Common myeloid progenitor, CD34-positive (primary cell): ENCODE measurements at regions not wholly inside any gene's neighbourhood (a gene's known extent, or its start where the extent isn't known, plus 50 kb on each side); places are given as distances from the start of the nearest gene placed in this dataset.

Experiments used
- CTCF ChIA-PET: fragments of 350-600 bp; sonication (Branson Sonifier 250); formaldehyde crosslinking; loops from one replicate; lab custom pipeline; 2021; ENCODE audit warnings: antibody characterized with exemption; lab: Charles Lee
- POLR2A ChIA-PET: fragments of 350-600 bp; sonication (Branson Sonifier 250); formaldehyde crosslinking; loops from one replicate; lab custom pipeline; 2021; ENCODE audit warnings: antibody characterized with exemption; lab: Charles Lee
- DNase-seq, 3 donors: peaks; one replicate each; pipeline versions ENCODE4 v3.0.0 to v3.0.0-alpha.2; 2013
- H3K27ac ChIP-seq, 2 experiments: 1 replicate in 1 of 2; 2 replicates in 1 of 2; pipeline ENCODE4 v1.7.0; 2013; ENCODE audit warnings: inconsistent platforms in 2 of 2, low read length in 2 of 2, mild to moderate bottlenecking in 2 of 2, low read depth in 1 of 2, moderate library complexity in 1 of 2; ENCODE audit not compliant: severe bottlenecking in 2 of 2, insufficient read depth in 1 of 2, poor library complexity in 1 of 2
- H3K27me3 ChIP-seq, 5 experiments: replicated peaks in 2 of 5; 1 replicate in 3 of 5; 2 replicates in 2 of 5; pipeline versions ENCODE4 v1.6.1 to v1.7.0; 2013; ENCODE audit warnings: low read length in 4 of 5, mild to moderate bottlenecking in 2 of 5, moderate library complexity in 2 of 5, inconsistent platforms in 1 of 5; ENCODE audit not compliant: insufficient read depth in 5 of 5, control insufficient read depth in 4 of 5
- H3K36me3 ChIP-seq, 4 experiments: 1 replicate in 2 of 4; 2 replicates in 2 of 4; pipeline versions ENCODE4 v1.6.1 to v1.7.0; 2013; ENCODE audit warnings: low read length in 3 of 4, control low read depth in 1 of 4, mild to moderate bottlenecking in 1 of 4; ENCODE audit not compliant: control insufficient read depth in 4 of 4, insufficient read depth in 4 of 4
- H3K4me1 ChIP-seq, 4 experiments: 1 replicate in 3 of 4; 2 replicates in 1 of 4; pipeline versions ENCODE4 v1.6.1 to v1.7.1; 2013; ENCODE audit warnings: low read length in 3 of 4, mild to moderate bottlenecking in 3 of 4, control low read depth in 1 of 4, inconsistent platforms in 1 of 4, moderate library complexity in 1 of 4; ENCODE audit not compliant: control insufficient read depth in 4 of 4, insufficient read depth in 4 of 4; ENCODE audit errors: control extremely low read depth in 1 of 4
- H3K4me3 ChIP-seq, 7 experiments: 1 replicate in 4 of 7; 2 replicates in 3 of 7; pipeline versions ENCODE4 v1.5.1 to v1.7.0; 2013; ENCODE audit warnings: mild to moderate bottlenecking in 7 of 7, low read length in 6 of 7, moderate library complexity in 6 of 7, inconsistent platforms in 2 of 7, low read depth in 2 of 7, control low read depth in 1 of 7; ENCODE audit not compliant: insufficient read depth in 4 of 7, control insufficient read depth in 1 of 7; ENCODE audit errors: extremely low read depth in 1 of 7
- H3K9me3 ChIP-seq, 5 experiments: 1 replicate in 4 of 5; 2 replicates in 1 of 5; pipeline versions ENCODE4 v1.6.1 to v1.7.1; 2013; ENCODE audit warnings: low read length in 4 of 5, mild to moderate bottlenecking in 2 of 5, inconsistent platforms in 1 of 5, low read depth in 1 of 5, moderate library complexity in 1 of 5; ENCODE audit not compliant: control insufficient read depth in 4 of 5, insufficient read depth in 2 of 5; ENCODE audit errors: control extremely low read depth in 1 of 5
- WGBS: methylation state at CpG from one replicate; pipeline ENCODE4 v1.1.5; 2013; ENCODE audit not compliant: insufficient coverage; 5-methylcytosine and 5-hydroxymethylcytosine counted together

DNA sequence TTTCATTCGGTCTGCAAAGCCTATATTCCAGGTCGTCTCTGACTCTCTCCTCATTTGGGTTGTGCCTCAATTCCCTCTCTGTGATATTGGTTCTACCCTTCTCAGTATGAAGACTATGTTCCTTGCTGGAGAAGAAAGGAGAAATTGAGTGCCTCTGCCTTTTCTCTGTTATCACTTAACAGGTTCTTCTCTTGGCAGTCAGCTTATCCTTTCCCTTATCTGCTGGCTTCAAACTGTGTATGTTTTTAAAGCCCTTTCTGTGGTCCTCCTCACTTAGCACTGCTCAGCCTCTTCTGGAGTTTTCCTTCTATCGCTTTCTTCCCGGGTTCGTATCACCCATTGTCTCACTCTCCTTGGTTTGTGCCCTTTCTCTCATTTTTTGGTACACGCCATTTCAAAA lies 65.3 kb upstream of the FSTL1 start:
- 96% methylated on average over 3 of the region's 6 CpGs for WGBS
- CTCF ChIA-PET, result no interaction called here

DNA sequence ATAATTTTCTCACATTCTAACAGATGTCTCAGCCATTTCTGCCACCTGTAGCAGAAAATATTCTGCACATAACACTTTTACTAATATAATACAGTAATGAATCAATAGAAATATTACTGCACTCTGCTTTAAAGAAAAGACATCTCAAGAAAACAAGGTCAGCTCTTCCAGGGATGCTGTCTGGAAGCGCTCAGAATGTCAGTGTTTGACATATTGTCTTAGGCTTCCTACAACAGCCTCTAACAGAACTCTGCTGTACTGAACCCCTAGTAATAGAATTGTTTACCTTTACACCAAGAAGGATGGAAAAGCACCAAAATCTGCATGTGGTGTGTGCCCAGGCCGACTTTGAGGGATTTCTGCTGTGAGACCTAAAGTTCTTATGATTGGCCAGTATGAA lies 61.9 kb upstream of the FSTL1 start:
- POLR2A ChIA-PET, result no interaction called here
- H3K27me3 ChIP-seq, result peaks cover 0 to 8% (median 0%) of the 10 kb centered on the region in 5 experiments
- H3K9me3 ChIP-seq, result peaks cover 0 to 5% (median 2%) of the 10 kb centered on the region in 5 experiments
- CTCF ChIA-PET, result interaction anchor here (2.8 kb wide), 1 partner anchor 94 kb away, joined by 8 read pairs; no protein-coding TSS in a partner anchor
- no peaks in the 10 kb centered on the region for H3K4me1 ChIP-seq
- DNase-seq, result no peak
- 78% methylated on average over 1 of the region's 2 CpGs for WGBS
- no peaks in the 10 kb centered on the region for H3K36me3 ChIP-seq
- no peak overlapping the region for H3K27ac ChIP-seq
- H3K4me3 ChIP-seq, result no peak overlapping the region

More for the DNA sequence above, 65.3 kb upstream of the FSTL1 start:
- Histone ChIP-seq H3K27me3 (peaks cover 0 to 8% (median 0%) of the 10 kb centered on the region in 5 experiments), H3K4me3 (no peak overlapping the region), H3K4me1 (no peaks in the 10 kb centered on the region), H3K9me3 (no peaks in the 10 kb centered on the region), H3K36me3 (no peaks in the 10 kb centered on the region), H3K27ac (no peak overlapping the region)
- POLR2A ChIA-PET, result no interaction called here
- DNase-seq, result no peak

DNA sequence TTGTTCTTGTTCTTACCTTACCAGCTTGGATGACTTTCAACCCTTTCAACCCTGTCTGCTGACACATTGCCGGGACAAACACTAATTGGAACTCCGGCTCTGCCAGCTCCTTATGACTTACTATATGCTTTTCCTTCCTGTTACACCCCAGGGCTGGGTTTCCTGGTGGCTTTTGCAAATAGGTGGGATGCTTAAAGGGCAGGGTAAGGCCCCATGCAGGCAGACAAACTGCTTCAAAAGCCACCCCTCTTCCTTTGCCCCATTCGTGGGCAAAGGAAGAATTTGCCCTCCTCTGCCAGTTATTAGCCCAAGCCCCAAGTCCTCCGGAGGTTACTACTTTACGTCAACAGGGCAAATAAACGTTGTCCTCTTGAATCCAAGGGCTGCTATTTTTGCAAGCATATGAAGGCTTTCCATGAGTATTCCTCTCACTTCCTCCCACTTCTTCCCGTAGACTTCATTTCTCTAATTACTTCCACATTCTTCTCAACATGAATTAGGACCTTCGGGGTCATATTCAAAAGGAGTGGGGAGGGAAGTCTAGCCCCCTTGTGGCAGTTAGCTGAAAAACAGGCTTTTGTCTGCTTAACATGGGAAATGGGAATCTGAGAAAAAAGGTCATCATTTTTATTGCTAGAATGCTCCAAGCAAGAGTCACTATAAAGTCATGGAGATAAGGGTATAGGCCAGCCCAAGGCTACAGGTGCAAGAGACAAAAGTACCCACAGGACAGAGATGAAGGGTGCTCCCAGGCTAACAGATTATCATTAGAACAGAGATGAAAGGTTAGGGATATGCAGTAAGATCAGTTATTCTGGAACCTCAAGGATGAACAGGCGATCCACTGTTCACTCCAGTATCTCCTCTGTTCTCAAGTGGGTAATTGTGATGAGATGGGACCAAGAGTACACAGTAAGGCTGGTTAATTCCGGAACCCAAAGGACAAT lies 56.3 kb upstream of the FSTL1 start:
- Histone ChIP-seq H3K4me3 (peak overlapping the region in 1 of 7 experiments; percentile 3), H3K27me3 (peaks cover 0 to 2% (median 0%) of the 10 kb centered on the region in 5 experiments), H3K9me3 (peaks cover 0 to 5% (median 2%) of the 10 kb centered on the region in 5 experiments), H3K36me3 (no peaks in the 10 kb centered on the region), H3K27ac (no peak overlapping the region), H3K4me1 (peaks cover 0 to 4% (median 0%) of the 10 kb centered on the region in 4 experiments)
- CTCF ChIA-PET, result interaction anchor here (1.2 to 1.5 kb wide), 2 partner anchors 23 to 88 kb away, joined by 5 to 10 read pairs; no protein-coding TSS in a partner anchor
- DNase-seq, result peak; percentile 49 to 70 (median 64)
- 43% methylated on average over 7 of the region's 10 CpGs for WGBS
- POLR2A ChIA-PET, result interaction anchor here (0.6 kb wide), 1 partner anchor 263 kb away, joined by 3 read pairs; no protein-coding TSS in a partner anchor

DNA sequence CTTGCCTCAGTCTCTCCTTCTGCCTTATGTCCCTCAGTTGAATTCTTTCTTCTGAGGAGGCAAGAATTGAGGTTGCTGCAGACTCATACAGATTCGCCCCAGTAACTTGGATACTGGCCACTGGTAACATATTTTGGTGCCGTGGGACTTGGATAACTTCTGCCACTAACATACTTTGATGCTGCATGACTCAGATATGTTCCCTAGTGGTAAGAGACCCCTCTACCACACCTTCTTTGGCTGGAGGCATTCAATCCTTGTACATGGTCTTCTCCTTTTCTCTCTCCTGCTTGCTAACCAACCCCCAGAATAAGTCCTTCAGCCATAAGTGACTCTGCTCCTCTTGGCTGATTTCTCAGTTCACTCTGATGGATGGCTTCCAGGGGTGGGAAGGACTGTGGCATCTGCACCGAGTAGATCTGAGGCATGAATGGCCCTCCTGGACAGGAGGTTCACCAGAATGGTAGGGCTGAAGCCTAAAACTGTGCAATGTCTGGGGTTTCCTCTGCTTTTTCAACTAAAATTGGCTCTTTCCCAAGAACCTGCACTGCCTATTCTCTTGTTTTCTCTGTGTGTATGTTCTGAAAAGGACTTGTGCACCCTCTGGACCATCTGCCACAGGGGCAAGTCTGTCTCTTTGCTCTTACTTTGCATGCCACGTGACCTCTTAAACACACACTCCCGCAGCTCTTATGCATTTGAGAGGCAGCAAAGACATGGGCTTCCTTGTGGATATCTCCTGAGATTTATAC lies 55.5 kb upstream of the FSTL1 start:
- POLR2A ChIA-PET, result no interaction called here

DNA sequence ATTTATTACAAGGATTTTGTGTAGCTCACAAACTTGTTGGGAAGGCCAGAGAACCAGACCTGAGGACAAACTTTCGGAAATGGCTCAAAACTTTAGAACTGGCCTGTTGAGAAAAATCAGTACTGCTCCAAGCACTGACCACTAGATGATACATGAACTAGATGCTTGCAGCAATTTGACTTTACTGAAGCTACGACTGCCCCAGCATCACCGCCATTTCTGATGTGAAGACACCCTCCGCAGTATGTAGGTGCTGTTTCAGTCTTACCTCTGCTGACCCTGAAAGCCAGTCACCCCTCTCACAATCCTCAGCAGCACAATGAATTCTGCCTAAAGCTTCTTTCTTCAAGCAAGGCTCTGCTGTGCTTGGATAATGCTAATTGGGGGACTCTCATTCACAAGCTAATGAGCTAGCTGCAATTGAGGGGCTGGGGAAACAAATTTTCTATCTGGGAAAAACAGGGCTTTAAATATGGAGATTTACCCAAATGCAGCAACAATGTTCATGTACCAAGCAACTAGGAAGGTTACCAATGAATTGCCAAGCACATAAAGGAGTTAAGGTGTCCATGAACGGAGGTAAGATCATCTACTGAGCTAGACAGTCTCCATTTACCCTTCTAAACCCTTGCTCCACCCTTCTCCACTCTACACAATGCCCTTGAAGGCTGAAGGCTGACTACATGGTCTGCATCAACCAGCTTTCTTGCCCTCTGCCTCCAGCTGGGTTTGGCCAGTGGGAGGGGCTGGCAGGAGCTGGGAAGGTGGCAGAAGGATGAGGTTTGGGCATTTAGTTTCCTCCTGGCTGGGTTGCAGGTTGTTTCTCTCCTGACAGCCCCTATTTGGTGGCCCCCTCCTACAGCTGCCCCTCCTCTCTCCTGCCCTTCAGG lies 53.2 kb upstream of the FSTL1 start:
- H3K36me3 ChIP-seq, result no peaks in the 10 kb centered on the region
- POLR2A ChIA-PET, result interaction anchor here (0.6 kb wide), 1 partner anchor 82 kb away, joined by 3 read pairs; no protein-coding TSS in a partner anchor
- CTCF ChIA-PET, result interaction anchor here (0.7 to 2.5 kb wide), 7 partner anchors 55 to 259 kb away, joined by 3 to 8 read pairs (median 4); no protein-coding TSS in a partner anchor
- H3K4me1 ChIP-seq, result peaks cover 0 to 4% (median 0%) of the 10 kb centered on the region in 4 experiments
- no peak overlapping the region for H3K27ac ChIP-seq
- H3K9me3 ChIP-seq, result no peaks in the 10 kb centered on the region
- WGBS, result 95% methylated on average over 5 of the region's 5 CpGs
- peaks cover 0 to 2% (median 0%) of the 10 kb centered on the region in 5 experiments for H3K27me3 ChIP-seq
- DNase-seq, result no peak
- H3K4me3 ChIP-seq, result no peak overlapping the region

More for the DNA sequence above, 55.5 kb upstream of the FSTL1 start:
- H3K4me3 ChIP-seq, result no peak overlapping the region
- peaks cover 0 to 5% (median 2%) of the 10 kb centered on the region in 5 experiments for H3K9me3 ChIP-seq
- H3K36me3 ChIP-seq, result no peaks in the 10 kb centered on the region
- DNase-seq, result no peak
- CTCF ChIA-PET, result interaction anchor here (1.2 to 1.5 kb wide), 2 partner anchors 22 to 87 kb away, joined by 5 to 10 read pairs; no protein-coding TSS in a partner anchor
- H3K27me3 ChIP-seq, result peaks cover 0 to 2% (median 0%) of the 10 kb centered on the region in 5 experiments
- H3K4me1 ChIP-seq, result peaks cover 0 to 4% (median 0%) of the 10 kb centered on the region in 4 experiments
- WGBS, result 87% methylated on average over 5 of the region's 5 CpGs
- no peak overlapping the region for H3K27ac ChIP-seq

DNA sequence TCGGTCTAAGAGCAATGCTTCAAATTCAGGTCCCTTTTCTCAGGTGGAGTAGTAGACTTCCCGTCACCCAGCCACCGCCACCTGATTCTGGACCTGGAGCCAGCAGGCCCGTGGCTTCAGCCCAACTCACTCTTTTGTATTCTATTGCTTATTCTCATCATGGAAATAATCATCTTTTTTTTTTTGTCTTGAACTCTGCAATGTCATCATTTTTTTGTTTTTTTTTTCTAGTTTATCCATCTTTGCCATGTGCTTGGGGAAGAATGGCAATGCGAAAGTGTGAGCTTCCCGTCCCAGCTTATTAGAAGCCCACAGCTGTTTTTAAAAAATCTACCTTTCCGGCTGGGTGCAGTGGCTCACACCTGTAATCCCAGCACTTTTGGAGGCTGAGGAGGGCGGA lies 51.3 kb upstream of the FSTL1 start:
- H3K27ac ChIP-seq, result no peak overlapping the region
- CTCF ChIA-PET, result no interaction called here
- POLR2A ChIA-PET, result no interaction called here
- DNase-seq, result no peak
- H3K27me3 ChIP-seq, result peaks cover 0 to 2% (median 0%) of the 10 kb centered on the region in 5 experiments
- no peaks in the 10 kb centered on the region for H3K36me3 ChIP-seq
- H3K9me3 ChIP-seq, result no peaks in the 10 kb centered on the region
- 98% methylated on average over 8 of the region's 8 CpGs for WGBS
- H3K4me1 ChIP-seq, result peaks cover 0 to 4% (median 0%) of the 10 kb centered on the region in 4 experiments
- H3K4me3 ChIP-seq, result no peak overlapping the region
